HG02840 (cell line): ENCODE measurements at regions not wholly inside any gene's neighbourhood (a gene's known extent, or its start where the extent isn't known, plus 50 kb on each side); places are given as distances from the start of the nearest gene placed in this dataset.

Experiments used
- ATAC-seq: cut with Tn5 transposase; IDR thresholded peaks from one replicate; pipeline ENCODE4 v1.9.1; 2021; ENCODE audit warnings: mild to moderate bottlenecking, moderate library complexity, moderate number of reproducible peaks; ENCODE audit not compliant: unreplicated experiment, low FRiP score

GRCh38 chr18:2415656-2416055 is 155.6 kb downstream of the METTL4 start:
- ATAC-seq, result no peak

- ATAC-seq, result no peak
These were observed 153.3 kb downstream of the METTL4 start for GRCh38 chr18:2417861-2418610.

GRCh38 chr18:2420367-2420766 is 150.9 kb downstream of the METTL4 start:
- no peak for ATAC-seq

- no peak for ATAC-seq
These were observed 147.5 kb downstream of the METTL4 start for GRCh38 chr18:2423761-2424160.

GRCh38 chr18:2424420-2424819 is 146.9 kb downstream of the METTL4 start:
- no peak for ATAC-seq

GRCh38 chr18:2425426-2426317 is 145.6 kb downstream of the METTL4 start:
- no peak for ATAC-seq

GRCh38 chr18:2430191-2430590 is 141.1 kb downstream of the METTL4 start:
- no peak for ATAC-seq

- ATAC-seq, result no peak
These were observed 139.5 kb downstream of the METTL4 start for GRCh38 chr18:2431806-2432205.

GRCh38 chr18:2433366-2433765 is 137.9 kb downstream of the METTL4 start:
- no peak for ATAC-seq

GRCh38 chr18:2441544-2441943 is 129.8 kb downstream of the METTL4 start:
- ATAC-seq, result no peak

GRCh38 chr18:2442006-2442405 is 129.3 kb downstream of the METTL4 start:
- ATAC-seq, result no peak

- no peak for ATAC-seq
These were observed 128.5 kb downstream of the METTL4 start for GRCh38 chr18:2442726-2443275.

GRCh38 chr18:2444201-2444875 is 127.0 kb downstream of the METTL4 start:
- no peak for ATAC-seq

- no peak for ATAC-seq
These were observed 122.6 kb downstream of the METTL4 start for GRCh38 chr18:2448565-2449151.

- ATAC-seq, result no peak
These were observed 119.7 kb downstream of the METTL4 start for GRCh38 chr18:2451556-2451955.

- ATAC-seq, result no peak
These were observed 111.4 kb downstream of the METTL4 start for GRCh38 chr18:2459886-2460285.

GRCh38 chr18:2466978-2467377 is 104.3 kb downstream of the METTL4 start:
- ATAC-seq, result no peak

GRCh38 chr18:2468051-2468450 is 103.3 kb downstream of the METTL4 start:
- no peak for ATAC-seq

- ATAC-seq, result no peak
These were observed 99.8 kb downstream of the METTL4 start for GRCh38 chr18:2471523-2471922.

- no peak for ATAC-seq
These were observed 92.6 kb downstream of the METTL4 start for GRCh38 chr18:2478662-2479061.
